ENCODE measurements at regions not wholly inside any gene's neighbourhood (a gene's known extent, or its start where the extent isn't known, plus 50 kb on each side); places are given as distances from the start of the nearest gene placed in this dataset.

DNA sequence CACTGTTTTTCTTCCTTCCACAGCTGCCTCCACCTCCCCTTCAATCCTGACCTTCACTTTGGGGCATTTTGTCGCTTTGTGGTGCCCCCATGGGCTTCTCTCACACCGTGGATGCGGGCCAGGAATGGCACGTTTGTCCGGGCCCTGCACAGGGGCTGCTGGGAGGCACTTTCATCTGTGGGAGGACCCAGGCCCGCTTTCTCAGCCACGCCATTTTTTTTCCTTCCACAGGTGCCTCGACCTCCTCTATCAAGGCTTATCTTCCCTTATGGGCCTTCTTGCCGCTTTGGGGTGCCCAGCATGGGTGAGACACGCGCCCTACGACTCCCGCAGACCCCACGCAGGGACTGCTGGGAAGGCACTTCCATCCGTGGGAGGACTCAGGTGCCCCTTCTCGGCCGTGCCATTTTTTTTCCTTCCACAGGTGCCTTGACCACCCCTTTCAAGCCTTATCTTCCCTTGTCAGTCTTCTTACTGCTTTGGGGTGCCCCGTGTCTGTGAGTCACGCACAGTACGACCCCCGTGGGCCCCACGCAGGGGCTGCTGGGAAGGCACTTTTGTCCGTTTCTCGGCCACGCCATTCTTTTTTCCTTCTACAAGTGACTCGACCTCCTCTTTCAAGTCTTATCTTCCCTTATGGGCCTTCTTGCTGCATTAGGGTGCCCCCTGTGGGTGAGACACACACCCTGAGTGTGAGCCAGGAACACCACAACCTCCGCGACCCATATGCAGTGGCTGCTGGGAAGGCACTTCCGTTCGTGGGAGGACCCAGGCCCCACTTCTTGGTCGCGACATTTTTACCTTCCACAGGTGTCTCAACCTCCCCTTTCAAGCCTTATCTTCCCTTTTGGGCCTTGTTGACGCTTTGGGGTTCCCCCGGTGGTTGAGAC, 270.7 kb downstream of the ALG10 start:
- DNase-seq = peak; percentile 2

DNA sequence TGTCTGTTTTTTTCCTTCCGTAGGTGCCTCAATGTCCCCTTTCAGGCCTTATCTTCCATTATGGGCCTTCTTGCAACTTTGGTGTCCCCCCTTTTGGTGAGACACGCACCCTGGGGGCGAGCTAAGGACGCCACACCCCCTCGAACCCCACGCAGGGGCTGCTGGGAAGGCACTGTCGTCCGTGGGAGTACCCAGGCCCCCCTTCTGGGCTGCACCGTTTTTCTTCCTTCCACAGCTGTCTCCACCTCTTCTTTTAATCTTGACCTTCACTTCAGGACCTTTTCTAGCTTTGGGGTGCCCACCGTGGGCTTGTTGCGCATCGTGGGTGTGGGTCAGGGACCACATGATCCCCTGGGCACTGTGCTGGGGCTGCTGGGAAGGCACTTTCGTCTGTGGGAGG, 271.8 kb downstream of the ALG10 start:
- peak; percentile 1 for DNase-seq

DNA sequence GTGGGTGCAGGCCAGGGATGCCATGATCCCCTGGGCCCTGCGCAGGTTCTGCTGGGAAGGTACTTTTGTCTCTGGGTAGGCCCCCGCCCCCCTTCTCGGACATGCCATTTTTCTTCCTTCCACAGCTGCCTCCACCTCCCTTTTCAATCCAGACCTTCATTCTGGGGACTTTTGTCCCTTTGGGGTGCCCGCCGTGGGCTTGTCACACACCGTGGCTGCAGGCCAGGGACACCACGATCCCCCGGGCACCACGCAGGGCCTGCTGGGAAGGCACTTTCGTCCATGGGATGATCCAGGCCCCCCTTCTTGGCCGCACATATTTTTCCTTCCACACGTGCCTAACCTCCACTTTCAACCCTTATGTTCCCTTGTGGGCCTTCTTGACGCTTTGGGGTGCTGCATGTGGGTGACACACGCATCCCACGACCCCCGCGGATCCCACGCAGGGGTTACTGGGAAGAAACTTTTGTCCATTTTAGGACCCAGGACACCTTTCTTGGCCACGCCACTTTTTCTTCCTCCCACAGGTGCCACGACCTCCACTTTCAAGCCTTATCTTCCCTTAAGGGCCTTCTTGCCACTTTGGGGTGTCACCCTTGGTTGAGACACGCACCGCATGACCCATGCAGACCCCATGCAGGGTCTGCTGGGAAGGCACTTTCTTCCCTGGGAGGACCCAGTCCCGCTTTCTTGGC, 272.5 kb downstream of the ALG10 start:
- DNase-seq = peak; percentile 5

DNA sequence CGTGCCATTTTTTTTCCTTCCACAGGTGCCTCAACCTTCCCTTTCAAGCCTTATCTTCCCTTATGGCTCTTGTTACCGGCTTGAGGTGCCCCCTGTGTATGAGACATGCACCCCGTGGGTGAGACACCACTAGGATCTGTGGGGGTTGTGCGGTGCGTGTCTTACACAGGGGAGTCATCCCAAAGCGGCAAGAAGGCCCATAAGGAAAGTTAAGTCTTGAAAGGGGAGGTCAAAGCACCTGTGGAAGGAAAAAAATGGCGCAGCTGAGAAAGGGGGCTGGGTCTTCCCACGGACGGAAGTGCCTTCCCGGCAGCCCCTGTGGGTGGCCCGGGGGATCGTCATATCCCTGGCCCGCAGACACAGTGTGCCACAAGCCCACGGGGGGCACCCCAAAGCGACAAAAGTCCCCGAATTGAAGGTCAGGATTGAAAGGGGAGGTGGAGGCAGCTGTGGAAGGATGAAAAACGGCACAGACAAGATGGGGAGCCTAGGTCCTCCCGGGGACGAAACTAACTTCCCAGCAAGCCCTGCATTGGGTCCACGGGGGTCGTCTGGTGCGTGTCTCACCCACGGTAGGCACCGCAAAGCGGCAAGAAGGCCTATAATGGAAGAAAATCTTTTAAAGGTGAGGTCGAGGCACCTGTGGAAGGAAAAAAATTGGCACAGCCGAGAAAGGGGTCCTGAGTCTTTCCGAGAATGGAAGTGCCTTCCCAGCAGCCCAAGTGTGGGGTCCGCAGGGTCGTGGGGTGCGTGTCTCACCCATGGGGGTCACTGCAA, 273.3 kb downstream of the ALG10 start:
- DNase-seq = peak; percentile 3

DNA sequence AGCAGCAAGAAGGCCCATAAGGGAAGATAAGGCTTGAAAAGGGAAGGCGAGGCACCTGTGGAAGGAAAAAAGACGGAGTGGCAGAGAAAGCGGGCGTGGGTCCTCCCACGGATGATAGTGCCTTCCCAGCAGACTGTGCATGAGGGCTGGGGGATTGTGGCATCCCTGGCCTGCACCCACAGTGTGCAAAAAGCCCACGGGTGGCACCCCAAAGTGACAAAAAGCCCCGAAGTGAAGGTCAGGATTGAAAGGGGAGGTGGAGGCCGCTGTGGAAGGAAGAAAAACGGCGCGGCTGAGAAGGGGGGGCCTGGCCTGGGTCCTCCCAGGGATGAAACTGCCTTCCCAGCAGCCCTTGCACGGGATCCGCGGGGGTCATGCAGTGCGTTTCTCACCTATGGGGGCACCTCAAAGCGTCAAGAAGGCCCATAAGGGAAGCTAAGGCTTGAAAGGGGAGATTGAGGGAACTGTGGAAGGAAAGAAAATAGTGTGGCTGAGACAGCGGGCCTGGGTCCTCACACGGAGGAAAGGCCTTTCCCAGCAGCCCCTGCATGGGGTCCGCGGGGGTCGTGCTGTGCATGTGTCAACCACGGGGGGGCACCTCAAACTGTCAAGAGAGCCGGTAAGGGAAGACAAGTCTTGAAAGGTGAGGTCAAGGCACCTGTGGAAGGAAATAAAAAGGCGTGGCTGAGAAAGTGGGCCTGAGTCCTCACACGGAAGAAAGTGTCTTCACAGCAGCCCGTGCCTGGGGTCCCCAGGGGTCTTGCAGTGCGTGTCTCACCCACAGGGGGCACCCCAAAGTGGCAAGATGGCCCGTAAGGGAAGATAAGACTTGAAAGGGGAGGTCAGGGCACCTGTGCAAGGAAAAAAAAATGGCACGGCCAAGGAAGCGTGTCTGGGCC, 274.1 kb downstream of the ALG10 start:
- DNase-seq = no peak

DNA sequence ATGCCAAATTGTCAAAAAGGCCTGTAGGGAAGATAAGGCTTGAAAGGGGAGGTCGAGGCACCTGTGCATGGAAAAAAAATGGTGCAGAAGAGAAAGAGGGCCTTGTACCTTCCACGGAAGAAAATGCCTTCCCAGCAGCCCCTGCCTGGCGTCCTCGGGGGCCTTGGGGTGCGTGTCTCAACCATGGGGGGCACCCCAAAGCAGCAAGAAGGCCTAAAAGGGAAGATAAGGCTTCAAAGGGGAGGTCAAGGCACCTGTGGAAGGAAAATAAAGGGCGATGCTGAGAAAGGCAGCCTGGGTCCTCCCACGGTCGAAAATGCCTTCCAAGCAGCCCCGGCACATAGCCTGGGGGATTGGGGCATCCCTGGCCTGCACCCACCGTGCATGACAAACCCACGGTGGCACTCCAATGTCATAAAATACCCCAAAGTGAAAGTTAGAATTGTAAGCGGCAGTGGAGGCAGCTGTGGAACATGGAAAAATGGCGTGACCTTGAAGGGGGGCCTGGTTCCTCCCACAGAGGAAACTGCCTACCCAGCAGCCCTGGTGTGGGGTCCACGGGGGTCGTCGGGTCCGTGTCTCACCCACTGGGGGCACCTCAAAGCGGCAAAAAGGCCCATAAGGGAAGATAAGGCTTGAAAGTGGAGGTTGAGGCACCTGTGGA, 275.0 kb downstream of the ALG10 start:
- DNase-seq = no peak

DNA sequence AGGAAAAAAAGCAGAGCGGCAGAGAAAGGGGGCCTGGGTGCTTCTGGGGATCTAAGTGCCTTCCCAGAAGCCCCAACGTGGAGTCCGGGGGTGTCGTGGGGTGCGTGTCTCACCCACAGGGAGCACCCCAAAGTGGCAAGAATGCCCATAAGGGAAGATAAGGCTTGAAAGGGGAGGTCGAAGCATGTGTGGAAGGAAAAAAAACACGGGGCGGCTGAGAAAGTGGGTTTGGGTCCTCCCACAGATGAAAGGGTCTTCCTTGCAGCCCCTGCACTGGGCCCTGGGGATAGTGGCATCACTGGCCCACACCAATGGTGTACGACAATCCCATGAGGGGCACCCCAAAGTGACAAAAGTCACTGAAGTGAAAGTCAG, 275.5 kb downstream of the ALG10 start:
- DNase-seq = no peak

DNA sequence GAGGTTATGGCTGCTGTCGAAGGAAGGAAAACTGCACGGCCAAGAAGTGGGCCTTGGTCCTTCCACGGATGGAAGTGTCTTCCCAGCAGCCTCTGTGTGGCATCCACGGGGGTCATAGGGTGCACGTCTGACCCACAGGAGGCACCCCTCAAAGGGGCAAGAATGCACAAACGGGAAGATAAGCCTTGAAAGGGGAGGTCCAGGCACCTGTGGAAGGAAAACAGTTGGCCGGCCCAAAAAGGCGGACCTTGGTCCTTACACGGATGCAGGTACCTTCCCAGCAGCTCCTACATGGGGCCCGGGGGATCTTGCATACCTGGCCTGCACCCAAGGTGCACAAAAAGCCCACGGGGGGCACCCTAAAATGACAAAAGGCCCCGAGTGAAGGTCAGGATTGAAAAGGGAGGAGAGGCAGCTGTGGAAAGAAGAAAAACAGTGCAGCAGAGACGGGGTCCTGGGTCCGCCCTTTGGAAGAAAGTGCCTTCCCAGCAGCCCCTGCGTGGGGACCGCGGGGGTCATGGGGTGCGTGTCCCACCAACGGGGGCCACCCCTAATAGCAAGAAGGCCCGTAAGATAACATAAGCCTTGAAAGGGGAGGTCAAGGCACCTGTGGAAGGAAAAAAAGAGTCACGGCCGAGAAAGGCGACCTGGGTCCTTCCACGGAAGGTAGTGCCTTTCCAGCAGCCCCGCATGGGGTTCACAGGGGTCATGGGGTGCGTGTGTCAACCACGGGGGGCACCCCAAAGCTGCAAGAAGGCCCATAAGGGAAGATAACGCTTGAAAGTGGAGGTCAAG, 276.1 kb downstream of the ALG10 start:
- DNase-seq = no peak

DNA sequence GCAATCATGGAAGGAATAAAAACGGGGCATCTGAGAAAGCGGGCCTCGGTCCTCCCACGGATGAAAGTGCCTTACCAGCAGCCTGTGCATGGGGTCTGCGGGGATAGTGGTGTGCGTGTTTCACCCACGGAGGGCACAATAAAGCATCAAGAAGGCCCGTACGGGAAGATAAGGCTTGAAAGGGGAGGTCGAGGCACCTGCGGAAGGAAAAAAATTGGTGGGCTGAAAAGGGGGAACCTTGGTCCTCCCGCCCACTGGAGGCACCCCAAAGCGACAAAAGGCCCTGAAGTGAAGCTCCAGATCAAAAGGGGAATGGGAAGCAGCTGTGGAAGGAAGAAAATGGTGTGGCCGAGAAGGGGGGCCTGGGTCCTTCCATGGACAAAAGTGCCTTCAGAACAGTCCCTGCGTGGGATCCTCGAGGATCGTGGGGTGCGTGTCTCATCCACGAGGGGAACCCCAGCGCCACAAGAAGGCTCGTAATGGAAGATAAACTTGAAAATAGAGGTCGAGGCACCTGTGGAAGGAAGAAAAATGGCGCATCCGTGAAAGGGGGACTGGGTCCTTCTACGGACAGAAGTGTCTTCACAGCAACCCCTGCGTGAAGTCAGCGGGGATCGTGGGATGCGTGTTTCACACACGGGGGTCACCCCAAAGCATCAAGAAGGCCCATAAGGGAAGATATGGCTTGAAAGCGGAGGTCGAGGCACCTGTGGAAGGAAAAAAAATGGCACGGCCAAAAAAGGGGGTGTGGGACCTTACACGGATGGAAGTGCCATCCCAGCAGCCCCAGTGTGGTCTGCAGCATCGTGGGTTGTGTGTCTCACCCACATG, 276.9 kb downstream of the ALG10 start:
- DNase-seq = no peak

DNA sequence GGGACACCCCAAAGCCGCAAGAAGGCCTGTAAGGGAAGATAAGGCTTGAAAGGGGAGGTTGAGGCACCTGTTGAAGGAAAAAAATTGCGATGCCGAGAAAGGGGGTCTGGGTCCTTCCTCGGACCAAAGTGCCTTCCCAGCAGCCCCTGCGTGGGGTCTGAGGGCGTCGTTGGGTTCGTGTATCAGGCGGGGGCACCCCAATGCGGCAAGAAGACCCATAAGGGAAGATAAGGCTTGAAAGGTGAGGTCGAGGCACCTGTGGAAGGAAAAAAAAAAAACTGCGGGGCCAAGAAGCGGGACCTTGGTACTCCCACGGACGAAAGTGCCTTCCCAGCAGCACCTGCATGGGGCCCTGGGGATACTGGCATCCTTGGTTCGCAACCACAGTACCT, 277.5 kb downstream of the ALG10 start:
- no peak for DNase-seq

DNA sequence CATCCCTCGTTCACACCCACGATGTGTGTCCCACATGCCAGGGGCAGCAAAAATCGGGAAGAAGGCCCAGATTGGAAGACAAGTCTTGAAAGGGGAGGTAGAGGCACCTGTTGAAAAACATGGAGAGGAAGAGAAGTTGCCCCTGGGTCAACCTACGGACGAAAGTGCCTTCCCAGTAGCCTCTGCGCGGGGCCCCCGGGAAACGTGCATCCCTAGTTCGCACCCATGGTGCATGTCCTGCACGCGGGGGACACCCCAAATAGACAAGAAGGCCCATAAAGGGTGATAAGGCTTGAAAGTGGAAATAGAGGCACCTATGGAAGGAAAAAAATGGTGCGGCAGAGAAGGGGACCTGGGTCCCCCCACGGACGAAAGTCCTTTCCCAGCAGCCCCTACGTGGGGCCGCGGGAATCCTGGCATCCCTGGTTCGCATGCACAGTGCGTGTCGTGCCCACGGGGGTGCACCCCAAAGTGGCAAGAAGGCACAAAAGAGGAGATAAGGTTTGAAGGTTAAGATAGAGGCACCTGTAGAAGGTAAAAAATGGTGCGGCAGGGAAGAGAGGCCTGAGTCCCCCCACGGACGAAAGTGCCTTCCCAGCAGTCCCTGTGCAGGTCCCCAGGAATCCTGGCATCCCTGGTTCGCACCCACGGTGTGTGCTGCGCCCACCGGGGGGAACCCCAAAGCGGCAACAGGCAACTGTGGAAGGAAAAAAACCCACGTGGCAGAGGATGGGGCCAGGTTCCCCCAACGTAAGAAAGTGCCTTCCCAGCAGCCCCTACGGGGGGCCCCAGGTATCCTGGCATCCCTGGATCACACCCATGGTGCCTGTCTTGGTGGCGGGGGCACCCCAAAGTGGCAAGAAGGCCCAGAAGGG, 278.3 kb downstream of the ALG10 start:
- DNase-seq = no peak

DNA sequence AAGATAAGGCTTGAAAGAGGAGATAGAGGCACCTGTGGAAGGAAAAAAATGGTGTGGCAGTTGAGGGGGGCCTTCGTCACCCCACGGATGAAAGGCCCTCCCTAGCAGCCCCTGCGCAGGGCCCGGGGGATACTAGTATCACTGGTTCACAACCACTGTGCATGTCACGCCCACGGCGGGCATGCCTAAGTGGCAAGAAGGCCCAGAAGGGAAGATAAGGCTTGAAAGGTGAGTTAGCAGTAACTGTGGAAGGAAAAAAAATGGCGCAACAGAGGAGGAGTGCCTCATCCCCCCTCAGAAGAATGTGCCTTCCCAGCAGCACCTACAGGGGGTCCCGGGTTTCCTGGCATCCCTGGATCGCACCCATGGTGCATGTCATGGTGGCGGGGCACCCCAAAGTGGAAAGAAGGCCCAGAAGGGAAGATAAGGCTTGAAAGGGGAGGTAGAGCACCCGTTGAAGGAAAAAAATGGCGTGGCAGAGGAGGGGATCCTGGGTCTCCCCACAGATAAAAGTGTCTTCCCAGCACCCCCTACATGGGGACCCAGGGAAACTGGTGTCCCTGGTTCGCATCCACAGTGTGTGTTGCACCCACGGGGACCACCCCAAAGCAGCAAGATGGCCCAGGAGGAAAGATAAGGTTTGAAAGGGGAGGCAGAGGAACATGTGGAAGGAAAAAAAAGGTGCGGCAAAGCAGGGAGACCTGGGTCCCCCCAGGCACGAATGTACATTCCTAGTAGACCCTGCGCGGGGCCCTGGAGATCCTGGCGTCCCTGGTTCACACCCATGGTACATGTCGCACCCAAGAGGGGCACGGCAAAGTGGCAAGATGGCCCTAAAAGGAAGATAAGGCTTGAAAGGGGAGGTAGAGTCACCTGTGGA, 279.2 kb downstream of the ALG10 start:
- no peak for DNase-seq

DNA sequence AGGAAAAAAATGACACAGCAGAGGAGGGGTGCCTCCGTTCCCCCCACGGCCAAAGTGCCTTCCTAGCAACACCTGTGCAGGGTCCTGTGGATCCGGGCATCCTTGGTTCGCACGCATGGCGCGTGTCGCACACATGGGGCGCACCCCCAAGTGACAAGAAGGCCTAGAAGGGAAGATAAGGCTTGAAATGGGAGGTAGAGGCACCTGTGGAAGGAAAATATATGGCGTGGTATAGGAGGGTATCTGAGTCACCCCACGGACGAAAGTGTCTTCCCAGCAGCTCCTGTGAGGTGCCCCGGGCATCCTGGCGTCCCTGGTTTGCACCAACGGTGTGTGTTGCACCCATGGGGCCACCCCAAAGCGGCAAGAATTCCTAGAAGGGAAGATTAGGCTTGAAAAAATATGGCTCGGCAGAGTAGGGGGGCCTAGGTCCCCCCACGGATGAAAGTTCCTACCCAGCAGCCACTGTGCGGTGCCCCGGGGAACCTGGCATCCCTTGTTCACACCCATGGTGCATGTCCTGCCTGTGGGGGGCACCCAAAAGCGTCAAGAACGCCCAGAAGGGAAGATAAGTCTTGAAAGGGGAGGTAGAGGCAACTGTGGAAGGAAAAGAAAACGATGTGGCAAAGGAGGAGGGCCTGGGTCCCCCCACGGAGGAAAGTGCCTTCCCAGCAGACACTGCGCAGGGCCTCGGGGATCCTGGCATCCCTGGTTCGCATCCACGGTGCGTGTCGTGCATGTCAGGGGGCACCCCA, 280.0 kb downstream of the ALG10 start:
- no peak for DNase-seq

DNA sequence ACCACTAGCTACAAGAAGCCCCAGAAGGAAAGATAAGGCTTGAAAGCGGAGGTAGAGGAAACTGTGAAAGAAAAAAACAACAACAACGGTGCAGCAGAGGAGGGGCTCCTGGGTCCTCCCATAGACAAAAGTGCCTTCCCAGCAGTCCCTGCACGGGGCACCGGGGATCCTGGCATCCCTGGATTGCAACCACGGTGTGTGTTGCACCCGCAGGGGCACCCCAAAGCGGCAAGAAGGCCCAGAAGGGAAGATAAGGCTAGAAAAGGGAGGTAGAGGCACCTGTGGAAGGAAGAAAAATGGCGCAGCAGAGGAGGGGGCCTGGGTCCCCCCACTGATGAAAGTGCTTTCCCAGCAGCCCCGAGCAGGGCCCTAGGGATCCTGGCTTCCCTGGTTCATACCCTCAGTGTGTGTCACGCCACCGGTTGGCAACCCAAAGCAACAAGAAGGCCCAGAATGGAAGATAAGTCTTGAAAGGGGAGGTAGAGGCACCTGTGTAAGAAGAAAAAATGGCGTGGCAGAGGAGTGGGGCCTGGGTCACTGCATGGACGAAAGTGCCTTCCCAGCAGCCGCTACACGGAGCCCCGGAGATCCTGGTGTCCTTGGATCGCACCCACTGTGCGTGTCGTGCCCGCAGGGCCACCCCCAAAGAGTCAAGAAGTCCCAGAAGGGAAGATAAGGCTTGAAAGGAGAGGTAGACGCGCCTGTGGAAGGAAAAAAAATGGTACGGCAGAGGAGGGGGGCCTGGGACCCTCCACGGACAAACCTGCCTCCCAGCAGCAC, 281.0 kb downstream of the ALG10 start:
- DNase-seq = no peak

DNA sequence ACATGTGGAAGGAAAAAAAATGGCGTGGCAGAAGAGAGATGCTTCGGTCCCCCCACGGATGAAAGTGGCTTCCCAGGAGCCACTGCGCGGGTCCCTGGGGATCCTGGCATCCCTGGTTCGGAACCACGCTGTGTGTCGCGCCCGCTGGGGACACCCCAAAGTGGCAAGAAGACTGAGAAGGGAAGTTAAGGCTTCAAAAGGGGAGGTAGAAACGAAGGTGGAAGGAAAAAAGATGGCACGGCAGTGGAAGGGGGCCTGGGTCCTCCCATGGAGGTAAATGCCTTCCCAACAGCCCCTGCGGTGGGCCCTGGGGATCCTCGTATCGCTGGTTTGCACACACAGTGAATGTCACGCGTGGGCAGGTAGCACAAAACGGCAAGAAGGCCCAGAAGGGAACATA, 281.7 kb downstream of the ALG10 start:
- DNase-seq = no peak

DNA sequence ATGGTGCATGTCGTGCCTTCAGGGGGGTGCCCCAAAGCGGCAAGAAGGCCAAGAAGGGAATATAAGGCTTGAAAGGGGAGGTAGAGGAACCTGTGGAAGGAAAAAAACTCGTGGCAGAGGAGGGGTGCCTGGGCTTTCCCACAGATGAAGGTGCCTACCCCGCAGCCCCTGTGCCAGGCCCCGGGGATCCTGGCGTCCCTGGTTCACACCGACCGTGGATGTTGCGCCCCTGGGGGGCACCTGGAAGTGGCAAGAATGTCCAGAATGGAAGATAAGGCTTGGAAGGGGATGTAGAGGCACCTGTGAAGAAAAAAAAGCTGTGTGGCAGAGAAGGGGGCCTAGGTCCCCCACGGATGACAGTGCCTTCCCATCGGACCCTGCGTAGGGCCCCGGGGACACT, 282.2 kb downstream of the ALG10 start:
- DNase-seq = no peak

DNA sequence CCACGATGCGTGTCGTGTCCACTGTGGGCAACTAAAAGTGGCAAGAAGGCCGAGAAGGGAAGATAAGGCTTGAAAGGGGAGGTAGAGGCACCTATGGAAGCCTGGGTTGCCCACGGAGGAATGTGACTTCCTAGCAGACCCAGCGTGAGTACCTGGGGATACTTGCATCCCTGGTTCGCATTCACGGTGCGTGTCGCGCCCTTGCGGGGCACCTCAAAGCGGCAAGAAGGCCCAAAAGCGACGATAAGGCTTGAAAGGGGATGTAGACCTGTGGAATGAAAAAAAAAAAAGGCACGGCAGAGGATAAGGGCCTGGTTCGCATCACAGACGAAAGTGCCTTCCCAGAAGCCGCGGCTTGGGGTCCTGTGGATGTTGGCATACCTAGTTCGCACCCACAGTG, 282.9 kb downstream of the ALG10 start:
- DNase-seq = no peak

Data from right hindlimb (tissue), 1 donor.